RKO (cell line): ENCODE measurements at regions not wholly inside any gene's neighbourhood (a gene's known extent, or its start where the extent isn't known, plus 50 kb on each side); places are given as distances from the start of the nearest gene placed in this dataset.
"Not testable (repeated sequence)": the region's sequence is repeated elsewhere in the genome, so short reads cannot be mapped to it uniquely, and the experiment has no call there.

ENCODE experiments used
- DNase-seq: peaks from one replicate; pipeline ENCODE4 v3.0.0-alpha.2; 2016; ENCODE audit warnings: low spot score

DNA sequence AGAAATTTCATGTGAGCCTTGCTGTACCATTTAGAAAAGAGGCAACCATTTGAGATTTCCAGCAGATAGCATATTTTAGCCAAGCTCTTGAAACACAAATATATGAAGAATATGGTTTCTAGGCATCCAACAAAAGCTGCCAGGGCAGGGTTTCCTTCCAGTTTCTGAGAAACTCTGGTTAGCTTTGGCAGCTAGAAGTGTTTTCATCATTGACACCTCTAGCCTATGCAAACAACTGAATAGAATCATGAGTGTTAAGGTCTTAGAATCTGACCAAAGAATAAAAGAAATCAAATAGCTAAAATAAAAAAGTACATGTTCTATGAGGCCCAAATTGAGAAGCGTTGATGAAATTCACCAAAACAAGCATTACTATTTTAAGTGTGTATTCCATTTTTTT is 188.1 kb downstream of the TMEM167A start:
- DNase-seq = no peak

DNA sequence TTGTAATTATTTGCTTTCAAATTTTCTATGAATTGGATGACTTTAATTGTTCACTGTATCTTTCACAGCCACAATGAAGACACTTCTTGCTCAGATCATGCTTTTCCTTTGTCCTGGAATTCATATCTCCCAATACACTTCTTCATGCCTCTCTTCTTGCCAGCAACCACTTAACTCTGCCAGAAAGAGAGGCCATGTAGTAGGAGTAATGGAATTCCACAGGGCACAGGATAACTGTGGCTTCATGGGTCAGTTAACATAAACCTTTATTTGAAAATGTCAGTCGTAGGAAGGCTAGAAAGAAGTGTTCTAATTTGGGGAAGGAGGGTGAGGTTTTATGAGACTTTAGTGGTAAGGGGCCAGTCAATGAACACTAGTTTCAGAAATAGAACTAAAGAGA is 190.3 kb downstream of the TMEM167A start:
- DNase-seq = no peak

DNA sequence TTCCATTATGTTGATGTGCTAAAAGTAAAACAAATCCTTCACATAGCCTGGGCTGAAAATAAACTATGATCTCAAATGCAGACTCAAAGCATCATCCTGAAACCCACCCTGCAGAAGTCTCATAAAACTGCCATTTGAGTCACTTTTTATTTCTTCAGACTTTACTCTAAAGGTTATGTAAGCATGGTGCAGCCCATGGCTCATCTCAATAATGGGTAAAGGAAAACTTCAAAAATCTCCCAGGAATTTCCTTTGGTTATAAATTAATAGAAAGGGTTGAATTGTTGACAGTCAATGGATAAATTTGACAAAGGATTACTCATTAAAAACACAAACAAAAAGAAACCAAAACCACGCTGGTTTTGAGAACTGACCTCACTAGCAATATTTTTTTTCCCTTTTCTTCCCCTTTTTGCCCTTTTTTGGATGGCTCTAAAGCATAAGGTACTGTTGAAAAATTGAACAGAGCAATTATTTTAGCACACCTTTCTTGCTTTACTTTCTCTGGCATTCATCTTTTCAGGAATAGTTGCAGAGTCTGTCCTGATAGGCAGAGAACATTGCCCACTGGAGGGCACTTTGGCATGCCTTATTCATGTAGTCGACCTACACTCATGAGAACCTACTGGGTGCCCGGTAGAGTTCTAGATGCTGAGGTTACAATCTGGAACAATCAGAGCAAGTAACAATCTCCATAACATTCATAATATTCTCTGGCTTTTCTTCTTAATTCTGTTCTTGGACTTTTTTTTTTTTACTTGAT is 191.4 kb downstream of the TMEM167A start:
- DNase-seq = no peak

DNA sequence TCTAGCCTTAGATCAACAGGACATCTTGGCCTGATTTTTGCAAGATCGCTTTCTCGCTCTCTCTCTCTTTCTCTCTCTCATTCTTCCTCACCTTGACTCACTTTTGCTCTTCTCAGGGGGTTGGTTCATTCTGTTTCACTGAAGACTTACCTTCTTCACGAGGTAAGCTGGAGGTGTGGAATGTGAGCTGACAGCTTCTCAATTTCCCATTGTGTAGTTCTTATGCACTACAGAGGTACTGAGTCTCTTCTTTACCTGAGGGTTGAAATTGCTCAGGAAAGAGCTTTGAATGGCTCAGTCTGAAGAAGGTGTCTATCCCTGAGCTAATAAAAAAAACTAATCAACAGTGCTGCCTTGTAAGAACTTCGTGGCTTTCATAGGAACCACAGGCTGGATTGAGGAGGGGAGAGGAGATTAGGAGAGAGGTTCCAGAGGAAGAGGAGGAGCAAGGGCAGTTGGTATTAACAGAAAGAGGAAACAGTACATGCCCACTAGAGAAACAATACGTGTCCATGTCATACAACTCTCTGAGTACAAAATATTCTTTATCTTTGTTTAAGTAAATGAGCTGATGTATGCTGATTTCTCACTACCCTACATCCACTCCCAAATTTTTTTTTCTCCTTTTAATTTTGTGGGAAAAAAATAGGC is 192.2 kb downstream of the TMEM167A start:
- no peak for DNase-seq

DNA sequence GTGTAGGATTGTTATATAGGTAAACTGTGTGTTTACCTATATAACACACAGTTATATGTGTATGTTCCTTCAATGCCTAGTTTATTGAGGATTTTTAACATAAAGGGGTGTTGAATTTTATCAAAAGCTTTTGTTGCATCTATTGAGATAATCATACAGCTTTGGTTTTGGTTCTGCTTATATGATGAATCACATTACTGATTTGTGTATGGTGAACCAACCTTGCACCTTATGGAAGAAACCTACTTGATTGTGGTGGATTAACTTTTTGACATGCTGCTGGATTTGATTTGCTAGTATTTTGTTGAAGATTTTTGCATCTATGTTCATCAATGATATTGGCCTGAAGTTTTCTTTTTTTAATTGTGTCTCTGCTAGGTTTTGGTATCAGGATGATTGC is 194.9 kb downstream of the TMEM167A start:
- DNase-seq = no peak

DNA sequence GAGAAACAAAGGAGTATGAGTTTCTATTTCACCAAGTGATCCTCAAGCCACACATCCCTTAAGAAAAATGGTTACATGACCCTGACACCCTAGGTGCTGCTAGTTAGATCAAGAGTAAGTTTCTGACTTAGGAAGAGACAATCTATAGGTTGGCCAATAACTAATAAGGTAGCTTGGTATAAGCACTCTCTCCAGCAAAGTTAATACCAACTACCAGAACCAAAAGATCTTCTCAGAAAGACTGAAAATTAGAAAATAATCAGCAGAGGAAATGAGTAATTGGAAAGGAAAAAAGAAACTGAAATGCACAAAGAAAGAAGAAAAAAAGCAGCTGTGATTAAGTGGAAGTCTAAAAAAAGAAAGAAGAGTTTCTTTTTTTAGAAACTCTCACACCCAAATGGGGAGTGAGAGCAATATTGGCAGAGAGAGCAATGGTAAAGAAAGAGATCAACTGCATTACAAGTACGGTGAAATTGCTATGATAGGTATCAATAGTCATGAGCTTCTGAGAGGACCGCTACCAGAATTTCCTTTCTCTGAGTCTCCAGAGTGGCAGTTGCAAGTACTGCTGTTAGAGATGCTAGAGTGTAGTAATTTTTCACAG is 195.5 kb downstream of the TMEM167A start:
- DNase-seq = no peak

DNA sequence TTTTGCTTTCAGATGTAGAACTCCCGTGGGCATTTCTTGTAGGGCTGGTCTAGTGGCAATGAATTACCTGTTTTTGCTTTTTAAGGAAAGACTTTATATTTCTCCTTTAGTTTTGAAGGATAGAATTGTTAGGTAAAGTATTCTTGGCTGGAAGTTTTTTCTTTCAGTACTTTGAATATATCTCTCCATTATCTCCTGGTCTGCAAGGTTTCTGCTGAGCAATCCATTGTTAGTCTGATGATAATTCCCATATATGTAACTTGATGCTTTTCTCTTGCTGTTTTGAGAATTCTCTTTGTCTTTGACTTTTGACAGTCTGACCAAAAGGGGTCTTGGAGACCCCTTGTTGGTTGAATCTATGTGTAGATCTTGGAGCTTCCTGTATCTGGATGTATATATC is 198.1 kb downstream of the TMEM167A start:
- no peak for DNase-seq

DNA sequence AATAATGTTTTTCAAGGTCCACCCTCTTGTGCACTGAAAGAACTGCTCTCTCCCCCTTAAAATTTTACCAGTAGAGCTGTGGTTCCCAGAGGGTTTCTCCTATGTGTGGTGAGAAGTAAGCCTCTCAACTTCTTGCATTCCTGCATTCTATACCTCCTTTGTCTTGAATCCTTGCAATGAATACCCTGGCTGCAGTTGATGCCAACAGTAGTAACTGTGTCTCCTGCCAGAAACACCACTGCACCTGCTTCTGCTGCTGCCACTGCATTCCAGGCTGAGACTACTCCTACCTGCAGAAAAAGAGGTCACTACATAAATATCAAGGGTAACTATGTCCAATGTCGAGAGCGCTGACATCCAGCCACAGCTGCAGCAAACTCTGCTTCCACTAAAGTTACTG is 203.7 kb downstream of the TMEM167A start:
- DNase-seq = no peak

DNA sequence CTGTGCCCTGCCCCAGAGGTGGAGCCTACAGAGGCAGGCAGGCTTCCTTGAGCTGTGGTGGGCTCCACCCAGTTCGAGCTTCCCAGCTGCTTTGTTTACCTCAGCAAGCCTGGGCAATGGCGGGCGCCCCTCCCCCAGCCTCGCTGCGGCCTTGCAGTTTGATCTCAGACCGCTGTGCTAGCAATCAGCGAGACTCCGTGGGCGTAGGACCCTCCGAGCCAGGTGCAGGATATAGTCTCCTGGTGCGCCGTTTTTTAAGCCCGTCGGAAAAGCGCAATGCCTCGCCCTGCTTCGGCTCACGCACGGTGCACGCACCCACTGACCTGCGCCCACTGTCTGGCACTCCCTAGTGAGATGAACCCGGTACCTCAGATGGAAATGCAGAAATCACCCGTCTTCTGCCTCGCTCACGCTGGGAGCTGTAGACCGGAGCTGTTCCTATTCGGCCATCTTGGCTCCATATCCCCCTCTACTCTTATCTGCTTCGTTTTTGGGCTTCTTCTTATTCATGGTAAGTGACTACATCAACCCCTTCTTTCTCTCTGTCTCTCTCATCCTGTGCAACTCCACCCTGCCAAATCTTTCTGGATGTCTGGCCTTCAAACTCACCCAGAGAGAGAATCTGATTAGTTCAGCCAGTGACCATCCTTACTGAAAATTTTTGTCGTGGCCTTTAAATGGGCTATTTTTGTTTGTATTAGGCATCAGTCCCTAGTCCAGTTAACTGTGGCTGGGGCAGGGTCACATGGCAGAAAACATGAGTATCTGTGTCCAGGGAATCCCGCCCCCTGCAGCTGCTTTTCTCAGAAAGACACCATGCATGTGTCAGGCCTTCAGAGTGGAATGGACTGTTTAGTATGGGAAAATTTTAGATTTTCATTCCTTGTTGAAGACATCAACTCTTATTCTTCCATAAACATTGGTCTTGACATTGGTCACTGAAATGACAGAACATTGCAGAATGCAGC is 204.6 kb downstream of the TMEM167A start:
- not testable (repeated sequence) for DNase-seq

DNA sequence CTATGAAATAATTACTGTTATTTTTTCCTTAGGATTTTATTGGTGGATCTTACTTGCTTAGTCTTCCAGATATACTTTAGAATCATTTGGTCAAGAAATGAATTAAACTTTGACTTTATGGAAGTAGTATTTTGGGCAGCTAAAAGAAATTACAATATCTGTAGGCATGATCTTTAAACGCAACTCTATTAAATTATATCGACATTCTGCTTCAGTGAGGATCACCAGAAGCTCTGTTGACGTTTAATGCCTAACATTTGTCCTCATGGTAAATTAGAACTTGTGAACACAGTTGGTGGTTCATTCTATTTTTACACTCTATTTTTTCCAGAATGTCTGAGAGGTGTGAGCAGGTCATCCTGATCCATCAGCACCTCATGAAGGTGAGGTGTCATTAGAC is 211.6 kb downstream of the TMEM167A start:
- DNase-seq = no peak

DNA sequence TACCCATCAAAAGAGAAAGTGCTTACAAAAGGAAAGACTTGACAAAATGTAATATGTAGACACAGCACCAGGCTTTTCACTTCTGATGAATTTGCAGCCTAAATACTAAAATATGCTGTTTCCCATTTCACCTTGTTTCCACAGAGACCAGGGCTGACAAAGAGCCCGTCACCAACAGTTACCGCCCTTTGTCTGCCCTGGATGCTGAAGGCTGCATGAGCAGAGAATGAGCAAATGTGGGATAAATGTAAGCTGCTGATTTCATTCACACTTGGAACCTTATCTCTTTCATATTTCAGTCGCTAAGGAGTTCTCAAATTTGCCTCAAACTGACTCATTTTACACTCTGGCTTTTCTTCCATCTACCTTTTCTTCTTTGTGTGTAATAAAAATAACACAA is 213.9 kb downstream of the TMEM167A start:
- DNase-seq = no peak

DNA sequence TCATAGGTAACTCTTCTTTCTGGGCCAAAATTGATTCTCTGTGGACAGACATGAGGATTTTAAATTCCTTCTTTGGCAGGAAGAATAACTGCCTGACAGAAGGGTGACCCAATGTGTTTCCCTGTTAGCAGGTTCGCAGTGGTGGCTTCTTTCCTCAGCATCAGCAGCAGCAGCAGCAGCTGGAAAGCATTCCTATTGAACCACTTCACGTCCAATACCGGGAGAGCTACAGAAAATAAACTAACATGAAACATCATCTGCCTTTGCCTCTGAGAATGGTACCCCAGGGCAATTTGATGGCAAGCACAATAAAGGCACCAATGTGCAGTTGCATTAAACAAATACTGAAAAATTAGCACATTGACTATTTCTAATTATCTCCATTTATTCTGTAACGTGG is 214.5 kb downstream of the TMEM167A start:
- no peak for DNase-seq

DNA sequence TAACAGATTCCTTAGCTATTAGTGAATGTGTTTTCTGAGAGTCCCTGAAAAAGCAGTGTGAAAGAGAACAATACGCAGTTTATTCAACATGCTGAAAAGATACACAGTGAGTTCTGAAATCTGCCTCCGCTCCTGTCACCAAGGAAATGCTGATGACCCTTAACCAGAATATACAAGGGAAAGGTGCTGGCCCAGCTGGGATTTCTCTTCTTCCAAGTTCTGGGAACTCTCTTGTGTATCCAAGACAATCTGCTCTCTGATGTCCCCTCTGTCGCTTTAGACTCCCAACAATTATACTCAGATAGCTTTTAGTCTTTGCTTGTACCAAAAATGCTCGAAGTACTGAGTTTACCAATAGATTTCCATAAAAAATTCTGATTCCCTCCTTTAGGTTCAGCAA is 214.9 kb downstream of the TMEM167A start:
- no peak for DNase-seq

DNA sequence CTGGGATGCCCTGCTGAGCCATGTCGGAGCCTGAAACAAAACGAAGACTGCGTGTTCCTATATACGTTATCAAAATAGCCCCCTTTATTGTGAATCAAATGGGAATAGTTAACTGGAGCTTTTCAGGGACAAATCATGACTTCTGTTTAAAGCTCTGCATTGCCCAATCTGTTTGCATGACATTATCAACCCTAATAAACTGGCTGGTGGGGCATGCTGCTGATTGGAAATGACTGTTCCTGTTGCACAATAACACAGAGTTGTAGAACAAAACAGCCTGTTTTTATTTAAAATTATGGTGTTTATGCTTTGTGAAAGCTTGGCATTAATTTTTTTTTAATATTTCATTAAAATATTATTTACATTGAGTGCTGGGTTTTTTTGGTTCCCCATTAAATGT is 215.5 kb downstream of the TMEM167A start:
- no peak for DNase-seq

DNA sequence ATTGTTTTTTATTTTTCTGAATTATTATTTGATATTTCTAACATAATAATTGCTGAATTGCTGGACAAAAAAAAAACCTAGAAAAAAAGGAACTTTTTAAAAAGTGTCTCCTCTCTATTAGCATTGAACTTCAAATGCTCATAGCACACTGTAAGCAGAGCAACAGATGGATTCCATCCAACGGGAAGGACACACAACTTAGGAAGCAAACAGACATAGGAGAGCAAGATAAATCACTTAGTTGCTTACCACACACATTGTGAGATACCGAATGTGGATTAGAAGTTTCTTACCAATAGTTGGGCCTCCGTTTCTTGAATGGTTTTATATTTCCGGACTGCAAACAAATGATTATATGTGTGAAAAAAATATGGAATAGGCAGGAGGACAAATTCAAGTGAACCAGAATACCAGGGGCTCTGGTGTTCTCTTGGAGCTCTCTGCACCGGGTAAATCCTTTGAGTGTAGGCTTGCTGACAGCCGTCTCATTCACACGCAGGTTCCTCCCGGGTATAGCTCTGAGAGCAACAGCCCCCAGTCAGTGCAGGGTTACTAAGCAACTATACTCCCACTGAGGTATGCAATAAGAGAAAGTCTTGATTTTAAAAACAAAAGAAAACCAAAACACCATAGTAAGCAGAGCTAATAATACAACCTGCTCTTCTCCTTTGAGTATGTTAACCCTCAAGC is 217.6 kb downstream of the TMEM167A start:
- DNase-seq = no peak

DNA sequence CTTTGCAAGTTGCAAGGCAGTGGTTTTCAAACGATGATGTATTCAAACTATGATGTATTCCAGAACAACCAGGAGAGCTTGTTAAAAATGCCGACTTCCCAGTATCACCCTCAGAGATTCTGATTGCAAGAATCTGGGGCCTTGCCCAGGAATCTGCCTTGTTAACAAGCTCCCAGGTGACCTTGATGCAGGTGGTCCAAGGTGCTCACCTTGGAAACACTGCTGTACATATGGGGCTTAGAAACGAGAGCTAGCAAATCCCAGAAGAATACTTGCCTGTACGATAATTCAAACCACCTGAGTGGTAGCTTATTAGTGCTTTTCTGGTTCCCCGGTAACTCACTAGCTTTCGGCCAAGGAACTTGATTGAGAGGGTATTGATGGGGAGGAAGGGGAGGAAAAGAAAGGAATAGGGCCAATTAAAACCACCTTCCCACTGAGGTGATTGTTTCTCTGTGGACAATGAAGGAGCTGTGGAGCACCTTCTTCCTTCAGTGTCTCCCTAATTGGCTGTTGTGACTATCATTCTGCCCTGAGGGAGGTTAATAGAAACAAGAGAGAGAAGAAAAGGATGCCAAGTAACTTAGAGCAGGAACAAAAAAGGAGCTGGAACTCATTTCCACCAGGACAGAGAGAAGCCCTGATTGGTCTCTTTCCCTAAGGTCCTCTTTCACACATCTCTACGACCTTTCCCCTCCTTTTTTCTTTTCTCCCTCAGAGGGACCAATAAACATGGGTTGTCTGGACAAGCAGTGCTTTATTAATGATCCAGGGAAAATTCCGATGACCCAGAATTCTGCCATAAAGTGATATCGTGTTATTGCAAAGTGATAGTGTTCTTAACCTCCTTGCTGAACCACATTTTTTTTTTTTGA is 218.8 kb downstream of the TMEM167A start:
- no peak for DNase-seq

DNA sequence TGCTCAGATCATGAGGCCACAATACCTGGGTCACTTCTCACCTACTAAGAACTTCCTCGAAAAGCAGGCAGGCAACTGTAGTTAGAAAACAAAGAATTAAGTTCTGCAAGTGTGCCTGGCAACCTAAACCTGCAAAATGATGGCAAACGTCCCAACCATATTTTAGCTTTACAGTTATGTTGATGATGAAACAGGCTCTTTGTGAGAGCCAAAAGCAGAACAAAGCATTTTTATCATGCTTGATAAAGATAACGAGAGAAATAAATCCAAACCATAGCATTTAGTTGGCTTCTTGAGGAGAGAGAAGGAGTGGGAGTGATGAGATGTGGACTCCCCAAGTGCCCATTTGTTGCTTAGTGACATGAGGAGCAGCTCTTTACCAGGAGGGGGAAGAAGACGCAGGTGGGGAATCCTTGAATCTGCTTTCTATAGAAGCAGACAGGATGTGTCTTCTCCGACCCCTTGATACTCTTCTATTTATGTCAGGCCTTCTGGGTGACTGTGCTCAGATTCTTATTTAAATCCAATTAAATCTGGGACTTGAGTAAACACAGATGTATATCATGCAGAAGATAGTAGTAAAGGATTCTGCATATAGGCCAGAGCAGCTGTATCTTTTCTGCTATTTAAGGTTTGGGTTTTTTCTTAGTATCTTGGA is 221.2 kb downstream of the TMEM167A start:
- DNase-seq = no peak

DNA sequence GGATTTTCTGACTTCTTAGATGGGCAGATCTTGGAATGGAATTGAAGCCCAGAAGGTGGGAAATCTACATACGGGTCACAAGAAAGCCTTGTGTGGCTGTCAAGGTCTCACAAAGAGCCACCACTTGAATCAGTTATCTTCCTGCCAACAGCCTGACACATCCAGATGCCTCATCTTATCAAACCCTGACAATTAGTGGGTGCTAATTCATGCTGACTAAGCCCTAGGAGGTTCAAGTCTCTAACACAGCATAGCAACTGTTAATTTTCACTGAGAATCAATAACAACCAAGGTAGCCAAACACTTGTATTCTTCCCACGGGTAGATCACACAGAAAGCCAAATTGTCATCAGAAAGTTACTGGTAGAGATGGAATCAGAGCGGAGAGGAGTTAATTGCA is 222.2 kb downstream of the TMEM167A start:
- no peak for DNase-seq

DNA sequence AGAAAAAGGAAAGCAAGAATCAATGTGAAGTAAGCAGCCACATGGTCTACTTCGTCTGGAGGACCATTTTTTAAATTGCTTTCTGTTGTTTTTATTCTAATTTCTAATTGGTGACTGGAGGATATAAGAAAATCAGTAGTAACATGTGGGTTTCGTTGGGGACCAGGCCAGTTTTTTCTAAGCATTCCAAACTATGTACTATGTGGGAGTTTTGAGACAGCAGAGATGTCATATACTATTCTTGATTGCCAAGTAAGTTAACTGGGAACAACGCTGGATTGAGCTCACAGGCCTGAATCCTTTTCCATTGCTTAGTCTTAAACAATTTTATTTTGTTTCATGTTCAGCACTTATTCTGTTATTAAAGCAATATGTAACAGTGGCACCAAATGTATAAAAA is 225.7 kb downstream of the TMEM167A start:
- no peak for DNase-seq

DNA sequence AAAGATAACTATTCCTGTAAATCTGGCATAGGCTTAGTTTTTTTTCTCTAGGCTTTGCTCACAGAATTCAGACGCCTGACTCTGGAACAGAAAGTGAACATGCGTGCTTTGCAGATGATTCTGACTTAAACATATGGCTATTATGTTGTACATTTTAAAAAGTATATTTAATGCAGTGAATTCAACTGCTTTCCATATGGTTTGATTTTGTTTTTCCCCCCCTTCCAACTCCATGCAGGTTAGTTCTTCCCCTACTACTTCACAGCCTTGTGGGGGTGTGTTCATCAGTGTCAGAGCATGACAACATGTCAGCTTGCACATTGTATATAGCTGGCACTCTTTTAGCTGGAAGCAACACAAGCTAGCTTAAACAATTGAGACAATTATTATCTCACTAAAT is 226.8 kb downstream of the TMEM167A start:
- DNase-seq = no peak
